ENCODE measurements at regions not wholly inside any gene's neighbourhood (a gene's known extent, or its start where the extent isn't known, plus 50 kb on each side); places are given as distances from the start of the nearest gene placed in this dataset.

DNA sequence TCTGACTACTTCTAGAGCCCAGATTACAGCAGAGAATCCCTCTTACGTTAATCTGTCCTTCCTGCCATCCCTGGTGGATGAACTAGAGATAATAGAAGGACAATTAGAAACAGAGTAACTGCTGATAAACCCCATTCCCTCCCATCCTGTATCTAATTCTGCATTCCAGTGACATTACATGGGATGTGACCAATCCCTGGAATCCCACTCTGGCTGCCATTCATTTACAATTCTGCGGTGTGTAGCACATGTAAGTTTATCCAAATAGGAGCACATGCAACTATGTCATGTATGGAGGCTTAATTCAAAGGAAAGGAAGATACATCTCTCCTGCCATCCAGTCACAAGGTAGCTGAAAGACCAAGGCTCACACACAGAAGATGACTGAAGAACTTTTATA lies 339.5 kb downstream of the GPAT3 start:
- CTCF ChIA-PET: interaction anchor here (0.6 kb wide), 1 partner anchor 543 kb away, joined by 5 read pairs; no protein-coding TSS in a partner anchor
- Mint-ChIP-seq H3K27me3 (ENCODE audit: unreplicated experiment) (no peaks in the 10 kb centered on the region), H3K4me3 (ENCODE audit: low read depth, unreplicated experiment) (no peak overlapping the region), H3K9me3 (ENCODE audit: low read depth, unreplicated experiment) (no peaks in the 10 kb centered on the region), H3K4me1 (ENCODE audit: low read depth, unreplicated experiment) (no peaks in the 10 kb centered on the region), H3K27ac (ENCODE audit: unreplicated experiment) (no peak overlapping the region), H3K36me3 (ENCODE audit: insufficient read depth, unreplicated experiment) (no peaks in the 10 kb centered on the region)
- TF ChIP-seq, protein P1, sequence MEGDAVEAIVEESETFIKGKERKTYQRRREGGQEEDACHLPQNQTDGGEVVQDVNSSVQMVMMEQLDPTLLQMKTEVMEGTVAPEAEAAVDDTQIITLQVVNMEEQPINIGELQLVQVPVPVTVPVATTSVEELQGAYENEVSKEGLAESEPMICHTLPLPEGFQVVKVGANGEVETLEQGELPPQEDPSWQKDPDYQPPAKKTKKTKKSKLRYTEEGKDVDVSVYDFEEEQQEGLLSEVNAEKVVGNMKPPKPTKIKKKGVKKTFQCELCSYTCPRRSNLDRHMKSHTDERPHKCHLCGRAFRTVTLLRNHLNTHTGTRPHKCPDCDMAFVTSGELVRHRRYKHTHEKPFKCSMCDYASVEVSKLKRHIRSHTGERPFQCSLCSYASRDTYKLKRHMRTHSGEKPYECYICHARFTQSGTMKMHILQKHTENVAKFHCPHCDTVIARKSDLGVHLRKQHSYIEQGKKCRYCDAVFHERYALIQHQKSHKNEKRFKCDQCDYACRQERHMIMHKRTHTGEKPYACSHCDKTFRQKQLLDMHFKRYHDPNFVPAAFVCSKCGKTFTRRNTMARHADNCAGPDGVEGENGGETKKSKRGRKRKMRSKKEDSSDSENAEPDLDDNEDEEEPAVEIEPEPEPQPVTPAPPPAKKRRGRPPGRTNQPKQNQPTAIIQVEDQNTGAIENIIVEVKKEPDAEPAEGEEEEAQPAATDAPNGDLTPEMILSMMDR (IDR thresholded peaks at IDR 0.05; ENCODE audit: unreplicated experiment): no peak
- intact Hi-C loops (cut with micrococcal nuclease; ENCODE audit: unreplicated experiment): no loop called here
- DNase-seq: no peak
- BruUV-seq (replicated peaks): no TSS peak

DNA sequence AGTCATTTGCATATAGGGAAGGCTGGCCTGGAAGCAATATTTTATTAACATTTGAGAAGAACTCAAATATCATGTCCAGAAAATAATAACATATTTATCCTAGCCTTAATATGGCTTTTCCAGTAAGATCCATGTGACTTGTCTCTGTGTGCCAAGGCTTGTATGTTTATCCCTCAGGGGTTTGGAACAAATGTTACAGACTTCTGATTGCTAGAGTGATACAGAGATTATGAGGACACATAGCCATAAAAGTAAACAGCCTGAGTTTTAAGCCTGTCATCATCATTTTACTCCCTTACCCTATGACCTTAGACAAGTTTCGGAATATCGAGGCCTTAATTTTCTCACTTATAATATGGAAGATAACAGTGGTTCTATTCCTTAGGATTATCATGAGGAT lies 338.1 kb downstream of the GPAT3 start:
- no peaks in the 10 kb centered on the region for H3K36me3 Mint-ChIP-seq (ENCODE audit: insufficient read depth, unreplicated experiment)
- BruUV-seq (replicated peaks): no TSS peak
- no peak overlapping the region for H3K4me3 Mint-ChIP-seq (ENCODE audit: low read depth, unreplicated experiment)
- H3K9me3 Mint-ChIP-seq (ENCODE audit: low read depth, unreplicated experiment): no peaks in the 10 kb centered on the region
- CTCF ChIA-PET: no interaction called here
- H3K4me1 Mint-ChIP-seq (ENCODE audit: low read depth, unreplicated experiment): no peaks in the 10 kb centered on the region
- no peak for DNase-seq
- intact Hi-C loops (cut with micrococcal nuclease; ENCODE audit: unreplicated experiment): no loop called here
- H3K27me3 Mint-ChIP-seq (ENCODE audit: unreplicated experiment): no peaks in the 10 kb centered on the region
- H3K27ac Mint-ChIP-seq (ENCODE audit: unreplicated experiment): no peak overlapping the region
- TF ChIP-seq, protein P1 (IDR thresholded peaks at IDR 0.05; ENCODE audit: unreplicated experiment): no peak

DNA sequence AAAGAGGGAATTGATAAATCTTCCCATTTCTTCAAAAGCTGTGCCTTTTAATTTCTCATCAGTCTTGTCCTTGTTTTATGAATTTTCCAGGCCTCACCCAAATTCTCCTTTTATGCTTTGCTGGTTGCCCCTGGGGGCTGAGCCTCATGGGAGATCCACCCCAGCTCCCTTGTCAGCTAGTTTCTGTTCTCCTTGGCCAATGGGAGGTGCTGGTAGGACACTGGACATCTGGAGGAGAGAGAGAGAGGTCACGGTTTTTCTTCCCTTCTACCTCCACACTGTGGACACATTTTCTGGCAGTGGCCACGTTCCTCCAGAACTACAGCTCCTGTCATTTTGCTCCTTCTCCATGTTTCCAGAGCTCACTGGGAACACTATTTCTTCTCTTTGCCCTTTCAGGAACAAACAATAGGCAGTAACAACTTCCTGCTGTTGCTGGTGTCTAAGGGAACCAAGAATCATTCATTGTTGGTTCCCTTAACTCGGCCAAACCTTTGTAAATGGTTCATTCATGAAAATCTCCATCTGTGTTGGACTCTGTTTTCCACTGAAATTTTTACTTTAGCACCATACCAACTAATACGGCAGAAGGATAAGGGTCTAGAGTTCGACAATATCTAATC lies 334.5 kb downstream of the GPAT3 start:
- CTCF ChIA-PET: no interaction called here
- no peaks in the 10 kb centered on the region for H3K27me3 Mint-ChIP-seq (ENCODE audit: unreplicated experiment)
- no peaks in the 10 kb centered on the region for H3K36me3 Mint-ChIP-seq (ENCODE audit: insufficient read depth, unreplicated experiment)
- no peak overlapping the region for H3K27ac Mint-ChIP-seq (ENCODE audit: unreplicated experiment)
- TF ChIP-seq, protein P1 (IDR thresholded peaks at IDR 0.05; ENCODE audit: unreplicated experiment): no peak
- no peak for DNase-seq
- intact Hi-C loops (cut with micrococcal nuclease; ENCODE audit: unreplicated experiment): no loop called here
- no TSS peak for BruUV-seq (replicated peaks)
- no peaks in the 10 kb centered on the region for H3K9me3 Mint-ChIP-seq (ENCODE audit: low read depth, unreplicated experiment)
- H3K4me1 Mint-ChIP-seq (ENCODE audit: low read depth, unreplicated experiment): peaks cover 15% of the 10 kb centered on the region
- no peak overlapping the region for H3K4me3 Mint-ChIP-seq (ENCODE audit: low read depth, unreplicated experiment)

DNA sequence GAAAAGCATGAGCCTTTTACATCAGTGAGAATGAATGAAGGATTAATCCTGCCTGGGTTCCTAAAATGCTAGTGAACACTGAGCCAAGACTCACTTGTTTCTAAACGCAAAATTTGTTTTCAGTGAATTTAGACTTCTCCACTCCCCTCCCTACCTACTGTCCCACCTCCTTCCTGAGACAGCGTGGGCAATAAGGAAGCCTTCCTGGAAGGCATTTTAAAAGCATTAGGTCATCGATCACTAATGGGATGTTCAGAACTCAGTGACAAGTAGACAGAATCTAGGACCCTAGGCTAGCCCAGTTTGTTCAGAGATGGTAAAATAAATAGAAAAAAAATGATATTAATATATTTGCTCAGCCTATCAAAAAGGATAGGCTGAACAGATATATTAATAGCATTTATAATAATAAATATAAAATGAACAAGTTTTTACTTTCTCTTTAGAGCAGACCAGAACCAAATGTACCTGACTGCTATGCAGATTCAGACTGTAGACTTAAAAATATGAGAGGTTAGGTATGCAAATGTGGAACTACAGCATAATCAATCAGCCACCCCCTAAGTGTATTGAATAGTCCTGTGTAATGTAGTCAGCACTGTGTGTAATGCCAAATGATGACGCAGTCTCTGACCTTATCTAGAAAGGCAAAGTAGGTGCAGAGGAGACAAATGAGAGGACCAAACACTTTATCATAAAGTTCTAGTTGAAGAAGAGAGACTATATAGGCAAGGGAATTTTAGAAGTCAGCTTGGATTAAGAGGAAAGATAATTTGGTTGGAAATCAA lies 331.1 kb downstream of the GPAT3 start:
- TF ChIP-seq, protein P1 (IDR thresholded peaks at IDR 0.05; ENCODE audit: unreplicated experiment): no peak
- Mint-ChIP-seq H3K36me3 (ENCODE audit: insufficient read depth, unreplicated experiment) (no peaks in the 10 kb centered on the region), H3K27me3 (ENCODE audit: unreplicated experiment) (no peaks in the 10 kb centered on the region), H3K4me1 (ENCODE audit: low read depth, unreplicated experiment) (peaks cover 15% of the 10 kb centered on the region), H3K27ac (ENCODE audit: unreplicated experiment) (no peak overlapping the region), H3K4me3 (ENCODE audit: low read depth, unreplicated experiment) (no peak overlapping the region), H3K9me3 (ENCODE audit: low read depth, unreplicated experiment) (no peaks in the 10 kb centered on the region)
- BruUV-seq (replicated peaks): no TSS peak
- CTCF ChIA-PET: no interaction called here
- intact Hi-C loops (cut with micrococcal nuclease; ENCODE audit: unreplicated experiment): no loop called here
- no peak for DNase-seq
